H9 (cell line): ENCODE measurements at regions not wholly inside any gene's neighbourhood (a gene's known extent, or its start where the extent isn't known, plus 50 kb on each side); places are given as distances from the start of the nearest gene placed in this dataset.

Experiments used
- DNase-seq: peaks from one replicate; pipeline ENCODE4 v3.0.0-alpha.2; 2017
- H2AFZ ChIP-seq: one replicate; pipeline ENCODE4 v1.6.1; 2013; ENCODE audit warnings: mild to moderate bottlenecking, low read length, control low read depth, moderate library complexity
- H2AK5ac ChIP-seq: 2 replicates; pipeline ENCODE4 v1.6.1; 2013; ENCODE audit warnings: low read length, control low read depth, mixed read lengths; ENCODE audit not compliant: insufficient read length
- H2BK120ac ChIP-seq: one replicate; pipeline ENCODE4 v1.6.1; 2013; ENCODE audit warnings: low read depth, mild to moderate bottlenecking, low read length, control low read depth, inconsistent platforms; ENCODE audit not compliant: poor library complexity, severe bottlenecking
- H2BK12ac ChIP-seq: 2 replicates; pipeline ENCODE4 v1.6.1; 2013; ENCODE audit warnings: low read length, control low read depth, mixed read lengths, low read depth; ENCODE audit not compliant: insufficient read length
- H2BK15ac ChIP-seq: 2 replicates; pipeline ENCODE4 v1.6.1; 2013; ENCODE audit warnings: low read depth, low read length, control low read depth
- H2BK20ac ChIP-seq: one replicate; pipeline ENCODE4 v1.6.1; 2013; ENCODE audit warnings: low read depth, mild to moderate bottlenecking, low read length, control low read depth, inconsistent platforms; ENCODE audit not compliant: poor library complexity, severe bottlenecking
- H2BK5ac ChIP-seq: 2 replicates; pipeline ENCODE4 v1.6.1; 2013; ENCODE audit warnings: low read length, control low read depth, mixed read lengths; ENCODE audit not compliant: insufficient read length
- H3K14ac ChIP-seq: 2 replicates; pipeline ENCODE4 v1.6.1; 2013; ENCODE audit warnings: low read length, control low read depth; ENCODE audit not compliant: insufficient read depth
- H3K18ac ChIP-seq: 2 replicates; pipeline ENCODE4 v1.6.1; 2013; ENCODE audit warnings: low read depth, mild to moderate bottlenecking, mixed read lengths, low read length, control low read depth; ENCODE audit not compliant: insufficient read length
- H3K23ac ChIP-seq: 2 replicates; pipeline ENCODE4 v1.6.1; 2013; ENCODE audit warnings: low read length, control low read depth, mixed read lengths, low read depth; ENCODE audit not compliant: insufficient read length
- H3K23me2 ChIP-seq: 2 replicates; pipeline ENCODE4 v1.6.1; 2013; ENCODE audit warnings: low read depth, mild to moderate bottlenecking, mixed read lengths, low read length, control low read depth; ENCODE audit not compliant: insufficient read length, poor library complexity, severe bottlenecking
- H3K27ac ChIP-seq: 2 replicates; pipeline ENCODE4 v1.5.1; 2013; ENCODE audit warnings: low read length, control low read depth, mixed read lengths, low read depth; ENCODE audit not compliant: insufficient read length
- H3K27me3 ChIP-seq: 2 replicates; pipeline ENCODE4 v1.6.1; 2013; ENCODE audit warnings: low read length, control low read depth, inconsistent platforms; ENCODE audit not compliant: insufficient read depth
- H3K4ac ChIP-seq: 2 replicates; pipeline ENCODE4 v1.6.1; 2013; ENCODE audit warnings: low read depth, mild to moderate bottlenecking, control low read depth, inconsistent platforms, low read length, moderate library complexity
- H3K4me1 ChIP-seq: 2 replicates; pipeline ENCODE4 v1.6.1; 2013; ENCODE audit warnings: low read length, control low read depth, inconsistent platforms; ENCODE audit not compliant: insufficient read depth
- H3K4me2 ChIP-seq: 2 replicates; pipeline ENCODE4 v1.6.1; 2013; ENCODE audit warnings: low read length, control low read depth, mixed read lengths; ENCODE audit not compliant: insufficient read length, insufficient read depth
- H3K56ac ChIP-seq: 2 replicates; pipeline ENCODE4 v1.6.1; 2013; ENCODE audit warnings: low read depth, mild to moderate bottlenecking, mixed read lengths, low read length, control low read depth; ENCODE audit not compliant: insufficient read length
- H3K79me1 ChIP-seq: 2 replicates; pipeline ENCODE4 v1.6.1; 2013; ENCODE audit warnings: low read depth, mild to moderate bottlenecking, moderate library complexity, low read length, control low read depth, inconsistent platforms; ENCODE audit not compliant: insufficient read depth, poor library complexity, severe bottlenecking
- H3K79me2 ChIP-seq: 2 replicates; pipeline ENCODE4 v1.6.1; 2013; ENCODE audit warnings: low read length, control low read depth, inconsistent platforms; ENCODE audit not compliant: insufficient read depth
- H3K9ac ChIP-seq: 2 replicates; pipeline ENCODE4 v1.6.1; 2013; ENCODE audit warnings: low read length, control low read depth, mixed read lengths; ENCODE audit not compliant: insufficient read length; ENCODE audit errors: extremely low read depth
- H3K9me3 ChIP-seq: one replicate; pipeline ENCODE4 v1.6.1; 2013; ENCODE audit warnings: low read depth, low read length, inconsistent platforms; ENCODE audit not compliant: control insufficient read depth
- H3T11ph ChIP-seq: one replicate; pipeline ENCODE4 v1.6.1; 2013; ENCODE audit warnings: mild to moderate bottlenecking, low read length, control low read depth, inconsistent platforms
- H4K20me1 ChIP-seq: one replicate; pipeline ENCODE4 v1.6.1; 2013; ENCODE audit not compliant: control insufficient read depth, insufficient read length, insufficient read depth
- H4K5ac ChIP-seq: 2 replicates; pipeline ENCODE4 v1.6.1; 2013; ENCODE audit warnings: low read depth, mild to moderate bottlenecking, mixed read lengths, low read length, control low read depth; ENCODE audit not compliant: insufficient read length
- H4K8ac ChIP-seq: replicated peaks from 2 replicates; pipeline ENCODE4 v1.6.1; 2013; ENCODE audit warnings: low read length, control low read depth, mixed read lengths, low read depth; ENCODE audit not compliant: insufficient read length
- H4K91ac ChIP-seq: 2 replicates; pipeline ENCODE4 v1.6.1; 2013; ENCODE audit warnings: low read depth, mild to moderate bottlenecking, moderate library complexity, mixed read lengths, low read length, control low read depth; ENCODE audit not compliant: insufficient read length
- H3K27ac Mint-ChIP-seq, 3 experiments: 2 replicates in 2 of 3; 3 replicates in 1 of 3; pipeline ENCODE4 v1.8.0; 2020 to 2021; ENCODE audit warnings: mixed read lengths in 3 of 3, mild to moderate bottlenecking in 1 of 3, moderate library complexity in 1 of 3
- H3K27me3 Mint-ChIP-seq: 2 replicates; pipeline ENCODE4 v1.8.0; 2021; ENCODE audit warnings: low read depth, mild to moderate bottlenecking, moderate library complexity, mixed read lengths
- H3K36me3 Mint-ChIP-seq, 3 experiments: 2 replicates in 2 of 3; 3 replicates in 1 of 3; pipeline ENCODE4 v1.8.0; 2020 to 2021; ENCODE audit warnings: low read depth in 3 of 3, mixed read lengths in 3 of 3; ENCODE audit not compliant: insufficient read depth in 1 of 3
- H3K4me1 Mint-ChIP-seq, 2 experiments: 2 replicates each; pipeline ENCODE4 v1.8.0; 2020; ENCODE audit warnings: mixed read lengths in 2 of 2
- H3K4me3 Mint-ChIP-seq, 2 experiments: 2 replicates in 1 of 2; 3 replicates in 1 of 2; pipeline ENCODE4 v1.8.0; 2020 to 2021; ENCODE audit warnings: mild to moderate bottlenecking in 2 of 2, mixed read lengths in 2 of 2, moderate library complexity in 1 of 2
- H3K9me3 Mint-ChIP-seq, 2 experiments: 2 replicates in 1 of 2; 3 replicates in 1 of 2; pipeline ENCODE4 v1.8.0; 2020; ENCODE audit warnings: mild to moderate bottlenecking in 2 of 2, mixed read lengths in 2 of 2, moderate library complexity in 1 of 2
- CTCF ChIP-seq: fragments of 200-600 bp; sonication (generic); conservative IDR thresholded peaks from 3 replicates; pipeline ENCODE4 v1.8.0; 2021; ENCODE audit warnings: antibody characterized with exemption, mild to moderate bottlenecking
- WGBS: extraction: QIAGEN DNeasy Blood & Tissue Kit; methylation state at CpG from one replicate; pipeline ENCODE4 v1.1.7; 2013; ENCODE audit warnings: missing lambda C conversion rate, low lambda C conversion rate, mixed read lengths; ENCODE audit not compliant: insufficient read length; ENCODE audit errors: extremely low coverage; 5-methylcytosine and 5-hydroxymethylcytosine counted together

GRCh38 chr17:45692661-45693060 lies 91.5 kb upstream of the CRHR1 start:
- H3K79me1 ChIP-seq: no peaks in the 10 kb centered on the region
- no peak for TF ChIP-seq CTCF
- no peak overlapping the region for H4K5ac ChIP-seq
- H3K14ac ChIP-seq: no peak overlapping the region
- no peak overlapping the region; a peak in 1 of 7 replicates for H3K27ac Mint-ChIP-seq
- no peaks in the 10 kb centered on the region for H4K20me1 ChIP-seq
- no peak overlapping the region for H4K8ac ChIP-seq
- no peak overlapping the region for H2AK5ac ChIP-seq
- no peak overlapping the region for H3K18ac ChIP-seq
- no peak overlapping the region for H3T11ph ChIP-seq
- H3K27me3 Mint-ChIP-seq: peaks cover 25% of the 10 kb centered on the region
- H3K4me3 Mint-ChIP-seq: no peak overlapping the region
- no peak overlapping the region for H4K91ac ChIP-seq
- no peak overlapping the region for H3K56ac ChIP-seq
- H3K4me2 ChIP-seq: no peak overlapping the region
- H3K4me1 ChIP-seq: no peaks in the 10 kb centered on the region
- H2BK120ac ChIP-seq: no peak overlapping the region
- WGBS: no CpG with 5 or more reads among the region's 4 CpGs
- H2BK15ac ChIP-seq: no peak overlapping the region
- H3K23ac ChIP-seq: no peak overlapping the region
- H2BK20ac ChIP-seq: no peak overlapping the region
- no peaks in the 10 kb centered on the region for H3K9me3 Mint-ChIP-seq
- no peaks in the 10 kb centered on the region for H3K27me3 ChIP-seq
- 0 out of 4 replicates have a peak, but pooled peaks cover 0 to 2% of the 10 kb centered on the region in 2 experiments for H3K4me1 Mint-ChIP-seq
- no peaks in the 10 kb centered on the region for H3K79me2 ChIP-seq
- no peak overlapping the region for H2AFZ ChIP-seq
- H3K4ac ChIP-seq: no peak overlapping the region
- no peak for DNase-seq
- H3K36me3 Mint-ChIP-seq: no peaks in the 10 kb centered on the region
- no peak overlapping the region for H3K9ac ChIP-seq
- H2BK5ac ChIP-seq: no peak overlapping the region
- H3K23me2 ChIP-seq: no peaks in the 10 kb centered on the region
- H2BK12ac ChIP-seq: no peak overlapping the region
- no peaks in the 10 kb centered on the region for H3K9me3 ChIP-seq
- no peak overlapping the region for H3K27ac ChIP-seq
